SK-N-SH treated with all-trans-retinoic acid at 6 μM for 48 hours (cell line): ENCODE measurements at regions not wholly inside any gene's neighbourhood (a gene's known extent, or its start where the extent isn't known, plus 50 kb on each side); places are given as distances from the start of the nearest gene placed in this dataset.

Experiments
- ATAC-seq: fragments of 200-7000 bp; cut with Tn5 transposase; 3 replicates; pipeline ENCODE4 v1.9.1; 2020; ENCODE audit warnings: mild to moderate bottlenecking, moderate library complexity
- ARNTL ChIP-seq: fragments of 450-650 bp; formaldehyde crosslinking; IDR thresholded peaks from 2 replicates; pipeline ENCODE4 v1.5.0; 2020; ENCODE audit warnings: low read depth, mild to moderate bottlenecking, moderate library complexity, borderline replicate concordance
- BACH2 ChIP-seq: fragments of 250-450 bp; sonication (Bioruptor Pico); IDR thresholded peaks from 2 replicates; pipeline ENCODE4 v1.9.0; 2021; ENCODE audit warnings: mild to moderate bottlenecking, borderline replicate concordance
- CREB5 ChIP-seq: fragments of 250-450 bp; sonication (Bioruptor Pico); IDR thresholded peaks from 2 replicates; pipeline ENCODE4 v1.5.1; 2020; ENCODE audit warnings: low read depth, mild to moderate bottlenecking, moderate library complexity
- CSDC2 ChIP-seq: fragments of 250-450 bp; sonication (Bioruptor Pico); IDR thresholded peaks from 2 replicates; pipeline ENCODE4 v1.5.0; 2020; ENCODE audit warnings: mild to moderate bottlenecking, moderate library complexity
- ESRRG ChIP-seq: fragments of 250-450 bp; sonication (Bioruptor Pico); IDR thresholded peaks from 2 replicates; pipeline ENCODE4 v1.6.1; 2021; ENCODE audit warnings: mild to moderate bottlenecking
- GLIS3 ChIP-seq: fragments of 250-450 bp; sonication (Bioruptor Pico); IDR thresholded peaks from 2 replicates; pipeline ENCODE4 v1.5.0; 2020; ENCODE audit warnings: mild to moderate bottlenecking, moderate library complexity
- ISL1 ChIP-seq: fragments of 250-450 bp; sonication (Bioruptor Pico); IDR thresholded peaks from 2 replicates; pipeline ENCODE4 v2.1.2; 2022; ENCODE audit warnings: mild to moderate bottlenecking, moderate library complexity
- OSR1 ChIP-seq: fragments of 250-450 bp; sonication (Bioruptor Pico); IDR thresholded peaks from 2 replicates; pipeline ENCODE4 v1.8.0; 2022; ENCODE audit warnings: moderate library complexity, mild to moderate bottlenecking, inconsistent platforms
- PATZ1 ChIP-seq: fragments of 250-450 bp; sonication (Bioruptor Pico); IDR thresholded peaks from 2 replicates; pipeline ENCODE4 v1.8.0; 2020; ENCODE audit warnings: mild to moderate bottlenecking, moderate library complexity, borderline replicate concordance
- RARB ChIP-seq: fragments of 250-450 bp; sonication (Bioruptor Pico); IDR thresholded peaks from 2 replicates; pipeline ENCODE4 v1.8.0; 2021; ENCODE audit warnings: mild to moderate bottlenecking, moderate library complexity
- SNAI2 ChIP-seq: fragments of 250-450 bp; sonication (Bioruptor Pico); IDR thresholded peaks from 2 replicates; pipeline ENCODE4 v1.5.0; 2020; ENCODE audit warnings: mild to moderate bottlenecking, moderate library complexity
- TCF4 ChIP-seq: fragments of 250-450 bp; sonication (Bioruptor Pico); IDR thresholded peaks from 2 replicates; pipeline ENCODE4 v1.8.0; 2021; ENCODE audit warnings: mild to moderate bottlenecking, moderate library complexity, borderline replicate concordance
- TOX ChIP-seq: fragments of 250-450 bp; sonication (Bioruptor Pico); IDR thresholded peaks from 2 replicates; pipeline ENCODE4 v1.8.0; 2021; ENCODE audit warnings: mild to moderate bottlenecking, moderate library complexity, borderline replicate concordance
- TSHZ2 ChIP-seq: fragments of 250-450 bp; sonication (Bioruptor Pico); IDR thresholded peaks from 2 replicates; pipeline ENCODE4 v1.5.0; 2020; ENCODE audit warnings: mild to moderate bottlenecking, moderate library complexity
- ZC3H10 ChIP-seq: fragments of 250-450 bp; sonication (Bioruptor Pico); IDR thresholded peaks from 2 replicates; pipeline ENCODE4 v1.5.1; 2021; ENCODE audit warnings: mild to moderate bottlenecking, moderate library complexity
- ZFP3 ChIP-seq: fragments of 250-450 bp; sonication (Bioruptor Pico); IDR thresholded peaks from 2 replicates; pipeline ENCODE4 v1.5.0; 2020; ENCODE audit warnings: mild to moderate bottlenecking, moderate library complexity
- ZFP30 ChIP-seq: fragments of 450-650 bp; formaldehyde crosslinking; IDR thresholded peaks from 2 replicates; pipeline ENCODE4 v1.5.0; 2022; ENCODE audit warnings: mild to moderate bottlenecking, moderate library complexity
- ZNF565 ChIP-seq: fragments of 450-650 bp; formaldehyde crosslinking; conservative IDR thresholded peaks from 2 replicates; pipeline ENCODE4 v1.5.0; 2020; ENCODE audit warnings: low read depth, mild to moderate bottlenecking, moderate library complexity
- ZNF8 ChIP-seq: fragments of 450-650 bp; formaldehyde crosslinking; IDR thresholded peaks from 2 replicates; pipeline ENCODE4 v1.5.0; 2020; ENCODE audit warnings: mild to moderate bottlenecking, moderate library complexity
- TF ChIP-seq, protein P1 (sequence below): fragments of 250-450 bp; sonication (Bioruptor Pico); IDR thresholded peaks from 2 replicates; pipeline ENCODE4 v1.5.1; 2021; ENCODE audit warnings: mild to moderate bottlenecking, moderate library complexity

- ATAC-seq: no peak
- TF ChIP-seq ZNF565 (CRISPR knock-in tag): no peak
- no peak for TF ChIP-seq ZNF8 (CRISPR knock-in tag)
- no peak for TF ChIP-seq ZFP3 (CRISPR knock-in tag)
- TF ChIP-seq TSHZ2 (CRISPR knock-in tag): no peak
- TF ChIP-seq TOX (CRISPR knock-in tag): no peak
- TF ChIP-seq ARNTL: no peak
These were observed 142.3 kb upstream of the ZC3H12A start for GRCh38 chr1:37332126-37332525.

DNA sequence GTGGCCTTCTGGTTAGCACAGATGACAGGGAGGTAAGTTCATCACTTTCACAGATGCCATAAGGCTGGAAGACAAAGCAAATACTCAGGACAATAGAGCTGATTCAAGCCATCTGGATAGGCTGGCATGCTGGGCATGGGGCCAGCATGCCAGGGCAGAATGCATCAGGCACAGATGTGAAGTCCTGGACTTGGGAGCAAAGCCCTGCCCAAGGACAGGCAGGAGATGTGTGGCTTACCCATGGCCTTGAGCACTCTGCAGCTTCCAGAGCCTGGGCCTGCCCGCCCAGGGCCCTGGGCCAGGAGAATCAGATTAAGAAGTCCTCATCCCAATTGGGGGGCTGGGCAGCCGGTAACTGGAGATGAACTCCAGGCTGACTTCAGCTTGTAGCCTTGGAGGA is 135.7 kb upstream of the ZC3H12A start:
- no peak; the same call in 2 of the 3 replicates for ATAC-seq
- TF ChIP-seq TCF4 (CRISPR knock-in tag): peak; percentile 16; the same call in 1 of the 2 replicates
- TF ChIP-seq ZFP30 (CRISPR knock-in tag): no peak
- TF ChIP-seq ZFP3 (CRISPR knock-in tag): no peak

GRCh38 chr1:37342736-37343135 is 131.6 kb upstream of the ZC3H12A start:
- no peak for ATAC-seq
- TF ChIP-seq CSDC2 (CRISPR knock-in tag) (no peak), ESRRG (CRISPR knock-in tag) (no peak), GLIS3 (no peak), ZFP3 (CRISPR knock-in tag) (no peak), ZC3H10 (CRISPR knock-in tag) (no peak), PATZ1 (CRISPR knock-in tag) (no peak), OSR1 (no peak), RARB (no peak), SNAI2 (CRISPR knock-in tag) (no peak), CREB5 (no peak), ZNF8 (CRISPR knock-in tag) (no peak), TOX (CRISPR knock-in tag) (no peak)
- TF ChIP-seq, all 23 proteins: peak for 0

GRCh38 chr1:37347104-37347649 is 127.2 kb upstream of the ZC3H12A start:
- TF ChIP-seq BACH2 (CRISPR knock-in tag) (no peak), ZNF8 (CRISPR knock-in tag) (no peak), OSR1 (no peak), CREB5 (no peak), TSHZ2 (CRISPR knock-in tag) (no peak), CSDC2 (CRISPR knock-in tag) (no peak), ARNTL (no peak), SNAI2 (CRISPR knock-in tag) (no peak), ISL1 (CRISPR knock-in tag) (no peak), ESRRG (CRISPR knock-in tag) (no peak), GLIS3 (no peak), ZFP30 (CRISPR knock-in tag) (no peak), PATZ1 (CRISPR knock-in tag) (no peak)
- TF ChIP-seq, protein P1, sequence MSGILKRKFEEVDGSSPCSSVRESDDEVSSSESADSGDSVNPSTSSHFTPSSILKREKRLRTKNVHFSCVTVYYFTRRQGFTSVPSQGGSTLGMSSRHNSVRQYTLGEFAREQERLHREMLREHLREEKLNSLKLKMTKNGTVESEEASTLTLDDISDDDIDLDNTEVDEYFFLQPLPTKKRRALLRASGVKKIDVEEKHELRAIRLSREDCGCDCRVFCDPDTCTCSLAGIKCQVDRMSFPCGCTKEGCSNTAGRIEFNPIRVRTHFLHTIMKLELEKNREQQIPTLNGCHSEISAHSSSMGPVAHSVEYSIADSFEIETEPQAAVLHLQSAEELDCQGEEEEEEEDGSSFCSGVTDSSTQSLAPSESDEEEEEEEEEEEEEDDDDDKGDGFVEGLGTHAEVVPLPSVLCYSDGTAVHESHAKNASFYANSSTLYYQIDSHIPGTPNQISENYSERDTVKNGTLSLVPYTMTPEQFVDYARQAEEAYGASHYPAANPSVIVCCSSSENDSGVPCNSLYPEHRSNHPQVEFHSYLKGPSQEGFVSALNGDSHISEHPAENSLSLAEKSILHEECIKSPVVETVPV (CRISPR knock-in tag): no peak

More at GRCh38 chr1:37347104-37347649, 127.2 kb upstream of the ZC3H12A start:
- no peak for ATAC-seq
